NCI-H446 treated with DMSO at 0.1 percent for 48 hours (cell line): ENCODE measurements at regions not wholly inside any gene's neighbourhood (a gene's known extent, or its start where the extent isn't known, plus 50 kb on each side); places are given as distances from the start of the nearest gene placed in this dataset.
"Not testable (repeated sequence)": the region's sequence is repeated elsewhere in the genome, so short reads cannot be mapped to it uniquely, and the experiment has no call there.

Experiments used
- DNase-seq: peaks from one replicate; lab custom pipeline; 2025; lab: John Stamatoyannopoulos, UW

- DNase-seq = no peak
Observed at GRCh38 chr3:33919312-33920120, 121.1 kb downstream of the PDCD6IP start.

GRCh38 chr3:33920511-33920910 lies 122.1 kb downstream of the PDCD6IP start:
- no peak for DNase-seq

GRCh38 chr3:33921608-33922007 lies 123.2 kb downstream of the PDCD6IP start:
- DNase-seq = no peak

GRCh38 chr3:33926998-33927605 lies 128.7 kb downstream of the PDCD6IP start:
- no peak for DNase-seq

GRCh38 chr3:33929813-33930212 lies 131.4 kb downstream of the PDCD6IP start:
- DNase-seq = no peak

GRCh38 chr3:33931512-33931911 lies 133.1 kb downstream of the PDCD6IP start:
- DNase-seq = no peak

- DNase-seq = no peak
Observed at GRCh38 chr3:33932010-33932764, 133.8 kb downstream of the PDCD6IP start.

- no peak for DNase-seq
Observed at GRCh38 chr3:33936171-33936920, 137.9 kb downstream of the PDCD6IP start.

- no peak for DNase-seq
Observed at GRCh38 chr3:33936921-33937525, 138.6 kb downstream of the PDCD6IP start.

GRCh38 chr3:33937628-33938027 lies 139.2 kb downstream of the PDCD6IP start:
- no peak for DNase-seq

- DNase-seq = no peak
Observed at GRCh38 chr3:33940149-33940548, 141.7 kb downstream of the PDCD6IP start.

- DNase-seq = no peak
Observed at GRCh38 chr3:33940736-33941135, 142.3 kb downstream of the PDCD6IP start.

- no peak for DNase-seq
Observed at GRCh38 chr3:33941804-33942203, 143.4 kb downstream of the PDCD6IP start.

GRCh38 chr3:33942483-33943150 lies 144.2 kb downstream of the PDCD6IP start:
- DNase-seq = no peak

- no peak for DNase-seq
Observed at GRCh38 chr3:33943277-33943676, 144.8 kb downstream of the PDCD6IP start.

GRCh38 chr3:33946612-33947011 lies 148.2 kb downstream of the PDCD6IP start:
- not testable (repeated sequence) for DNase-seq

GRCh38 chr3:33947272-33948195 lies 149.1 kb downstream of the PDCD6IP start:
- no peak for DNase-seq

- DNase-seq = no peak
Observed at GRCh38 chr3:33949074-33949473, 150.6 kb downstream of the PDCD6IP start.

- no peak for DNase-seq
Observed at GRCh38 chr3:33954956-33955355, 156.5 kb downstream of the PDCD6IP start.

- DNase-seq = no peak
Observed at GRCh38 chr3:33956206-33956605, 157.8 kb downstream of the PDCD6IP start.
